Ovary (tissue), 7 donors: ENCODE measurements at regions not wholly inside any gene's neighbourhood (a gene's known extent, or its start where the extent isn't known, plus 50 kb on each side); places are given as distances from the start of the nearest gene placed in this dataset.
A peak's percentile ranks its signal among the peaks of the same experiment; 100 is the strongest.
"Not testable (repeated sequence)": the region's sequence is repeated elsewhere in the genome, so short reads cannot be mapped to it uniquely, and the experiment has no call there.

ENCODE experiments used
- DNase-seq, 5 donors: peaks; one replicate each; pipeline ENCODE4 v3.0.0-alpha.2; 2019 to 2020
- H3K27ac ChIP-seq, 2 donors: fragments of 200-600 bp; one replicate each; pipeline versions ENCODE4 v1.5.1 to v1.8.0; 2019 to 2022
- H3K27me3 ChIP-seq: fragments of 200-600 bp; one replicate; pipeline ENCODE4 v1.8.0; 2022
- H3K36me3 ChIP-seq: fragments of 200-600 bp; sonication (generic); one replicate; pipeline ENCODE4 v1.5.1; 2019
- H3K4me1 ChIP-seq: one replicate; pipeline ENCODE4 v1.8.1; 2013; ENCODE audit warnings: mild to moderate bottlenecking, moderate library complexity; ENCODE audit not compliant: insufficient read depth
- H3K4me3 ChIP-seq: fragments of 200-600 bp; sonication (generic); one replicate; pipeline ENCODE4 v1.5.1; 2017
- H3K9me3 ChIP-seq, 2 donors: fragments of 200-600 bp in 1 of 2; sonication (generic) in 1 of 2; one replicate each; pipeline versions ENCODE4 v1.5.1 to v1.8.1; 2013 to 2019; ENCODE audit warnings: mild to moderate bottlenecking in 1 of 2, moderate library complexity in 1 of 2
- POLR2A ChIP-seq: fragments of 450-650 bp; IDR thresholded peaks from one replicate; pipeline ENCODE4 v1.6.1; 2017; ENCODE audit warnings: antibody characterized with exemption, mild to moderate bottlenecking, moderate library complexity
- WGBS, 3 donors: extraction: QIAGEN DNeasy Blood & Tissue Kit in 1 of 3; methylation state at CpG; one replicate each; pipeline versions ENCODE4 v1.1.5 to v1.1.7; 2013 to 2017; 5-methylcytosine and 5-hydroxymethylcytosine counted together
- intact Hi-C, 4 donors: fragments of 100-400 bp; cut with DNase I; formaldehyde crosslinking; loops; one replicate each; pipeline versions ENCODE4 v1.11.0 to v1.15.1; 2022 to 2023
- donor health status: DM: no; HTN: no; CAD: no; lungs with moderate emphysema.
- donor health status: DM: no; HTN: no; CAD: no.
- donor health status: Bipolar disorder and iron deficiency.
- donor health status: DM: no; HTN: no; CAD: no.
- donor health status: DM: yes; HTN: yes; CAD: no.

DNA sequence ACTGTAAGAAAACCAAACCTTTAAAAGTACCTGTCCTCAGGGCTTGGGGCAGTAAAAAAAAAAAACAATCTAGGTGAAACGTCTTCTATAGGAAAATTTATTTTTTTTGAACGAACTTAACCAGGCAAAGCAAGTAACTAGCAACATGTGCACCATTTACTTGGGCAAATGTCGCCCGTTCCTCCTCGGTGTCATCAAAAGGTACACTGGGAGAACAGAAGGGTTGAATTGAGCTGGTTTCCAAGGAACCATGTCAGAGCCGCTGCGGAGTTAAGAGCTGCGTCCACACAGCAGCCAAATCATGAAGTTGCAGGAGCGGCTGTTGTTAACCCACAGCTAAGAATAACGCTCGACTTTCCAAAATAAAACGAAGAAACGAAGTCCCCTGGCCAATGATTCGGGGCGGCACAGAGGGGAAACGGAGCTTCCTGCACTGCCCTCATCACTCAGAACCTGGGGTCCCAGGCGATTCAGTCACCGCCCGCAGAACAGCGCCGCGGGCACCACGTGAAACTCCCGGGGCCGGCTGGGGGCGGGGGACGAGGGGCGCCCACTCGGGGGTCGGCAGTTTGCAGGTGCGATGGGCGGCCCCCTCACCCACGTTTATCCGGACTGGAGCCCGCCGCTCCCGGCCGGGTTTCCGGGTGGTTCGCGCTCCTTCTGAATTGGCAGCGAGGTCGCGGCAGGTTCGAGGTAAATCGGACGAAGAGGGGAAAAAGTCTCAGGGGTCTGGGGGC, 53.6 kb upstream of the PLGLB1 start:
- H3K4me3 ChIP-seq, result peak overlapping the region; percentile 65
- H3K36me3 ChIP-seq, intact Hi-C loops, H3K9me3 ChIP-seq, H3K4me1 ChIP-seq, H3K27me3 ChIP-seq: not testable (repeated sequence)
- WGBS, 3 donors, result 0 to 1% (median 1%) methylated on average over 16 to 43 of the region's 47 CpGs
- peak overlapping the region; percentile 16 to 91 for H3K27ac ChIP-seq
- peak; percentile 11 to 51 (median 24) for DNase-seq

- H3K27me3 ChIP-seq, H3K9me3 ChIP-seq, H3K36me3 ChIP-seq, intact Hi-C loops, H3K4me1 ChIP-seq: not testable (repeated sequence)
- H3K27ac ChIP-seq, result peak overlapping the region; percentile 16 to 91
- 1% methylated on average over 13 to 41 of the region's 64 CpGs; no CpG with 5 or more reads in 1 of the 3 donors for WGBS, 3 donors
- peak overlapping the region; percentile 65 for H3K4me3 ChIP-seq
- DNase-seq, result peak; percentile 44 to 71 (median 60)
Measured at GRCh38 chr2:87075791-87076252, 54.2 kb upstream of the PLGLB1 start.

- intact Hi-C loops, H3K36me3 ChIP-seq, H3K27me3 ChIP-seq, H3K9me3 ChIP-seq, H3K4me1 ChIP-seq: not testable (repeated sequence)
- TF ChIP-seq POLR2A, result peak; percentile 56
- Histone ChIP-seq H3K4me3 (peak overlapping the region; percentile 79), H3K27ac (peak overlapping the region; percentile 16 to 91)
- DNase-seq, result peak; percentile 92 to 94 (median 94)
- 0 to 1% (median 1%) methylated on average over 45 to 70 of the region's 84 CpGs for WGBS, 3 donors
Measured at GRCh38 chr2:87076253-87077123, 54.8 kb upstream of the PLGLB1 start.

GRCh38 chr2:87077124-87077446, 55.4 kb upstream of the PLGLB1 start:
- H3K27me3 ChIP-seq, H3K36me3 ChIP-seq, intact Hi-C loops, H3K9me3 ChIP-seq, DNase-seq, H3K4me1 ChIP-seq: not testable (repeated sequence)
- Histone ChIP-seq H3K27ac (peak overlapping the region; percentile 16 to 91), H3K4me3 (peak overlapping the region; percentile 79)
- WGBS, 3 donors, result 0% methylated on average over 1 to 2 of the region's 26 CpGs; no CpG with 5 or more reads in 1 of the 3 donors

- H3K36me3 ChIP-seq, intact Hi-C loops, H3K4me3 ChIP-seq, H3K4me1 ChIP-seq, H3K9me3 ChIP-seq, H3K27me3 ChIP-seq, DNase-seq, H3K27ac ChIP-seq: not testable (repeated sequence)
- WGBS, 3 donors, result no CpG with 5 or more reads among the region's 2 CpGs
Measured at GRCh38 chr2:87081727-87082126, 60.1 kb upstream of the PLGLB1 start.

- H3K27me3 ChIP-seq, H3K4me3 ChIP-seq, H3K27ac ChIP-seq, DNase-seq, intact Hi-C loops, H3K9me3 ChIP-seq, H3K4me1 ChIP-seq, H3K36me3 ChIP-seq: not testable (repeated sequence)
- WGBS, 3 donors, result 86 to 94% (median 93%) methylated on average over 6 of the region's 6 CpGs
Measured at GRCh38 chr2:87088079-87088478, 66.4 kb upstream of the PLGLB1 start.

- WGBS, 3 donors, result 17 to 45% (median 31%) methylated on average over 1 to 3 of the region's 5 CpGs
- H3K4me1 ChIP-seq, DNase-seq, H3K9me3 ChIP-seq, H3K4me3 ChIP-seq, H3K27me3 ChIP-seq, intact Hi-C loops, H3K27ac ChIP-seq, H3K36me3 ChIP-seq: not testable (repeated sequence)
Measured at GRCh38 chr2:87089401-87089800, 67.8 kb upstream of the PLGLB1 start.

GRCh38 chr2:87093252-87093651, 71.6 kb upstream of the PLGLB1 start:
- WGBS, 3 donors, result 80 to 83% methylated on average over 2 to 3 of the region's 7 CpGs; no CpG with 5 or more reads in 1 of the 3 donors

GRCh38 chr2:87093937-87094529, 72.4 kb upstream of the PLGLB1 start:
- H3K9me3 ChIP-seq, H3K27me3 ChIP-seq, DNase-seq, H3K36me3 ChIP-seq, intact Hi-C loops, H3K27ac ChIP-seq, H3K4me3 ChIP-seq, H3K4me1 ChIP-seq: not testable (repeated sequence)
- 18 to 31% (median 21%) methylated on average over 3 to 9 of the region's 12 CpGs for WGBS, 3 donors

More at GRCh38 chr2:87093252-87093651, 71.6 kb upstream of the PLGLB1 start:
- H3K27me3 ChIP-seq, DNase-seq, H3K27ac ChIP-seq, H3K36me3 ChIP-seq, H3K4me3 ChIP-seq, intact Hi-C loops, H3K9me3 ChIP-seq, H3K4me1 ChIP-seq: not testable (repeated sequence)

- H3K27ac ChIP-seq, intact Hi-C loops, H3K27me3 ChIP-seq, H3K9me3 ChIP-seq, H3K4me3 ChIP-seq, H3K4me1 ChIP-seq, DNase-seq, H3K36me3 ChIP-seq: not testable (repeated sequence)
Measured at GRCh38 chr2:87095804-87096203, 74.2 kb upstream of the PLGLB1 start.

DNA sequence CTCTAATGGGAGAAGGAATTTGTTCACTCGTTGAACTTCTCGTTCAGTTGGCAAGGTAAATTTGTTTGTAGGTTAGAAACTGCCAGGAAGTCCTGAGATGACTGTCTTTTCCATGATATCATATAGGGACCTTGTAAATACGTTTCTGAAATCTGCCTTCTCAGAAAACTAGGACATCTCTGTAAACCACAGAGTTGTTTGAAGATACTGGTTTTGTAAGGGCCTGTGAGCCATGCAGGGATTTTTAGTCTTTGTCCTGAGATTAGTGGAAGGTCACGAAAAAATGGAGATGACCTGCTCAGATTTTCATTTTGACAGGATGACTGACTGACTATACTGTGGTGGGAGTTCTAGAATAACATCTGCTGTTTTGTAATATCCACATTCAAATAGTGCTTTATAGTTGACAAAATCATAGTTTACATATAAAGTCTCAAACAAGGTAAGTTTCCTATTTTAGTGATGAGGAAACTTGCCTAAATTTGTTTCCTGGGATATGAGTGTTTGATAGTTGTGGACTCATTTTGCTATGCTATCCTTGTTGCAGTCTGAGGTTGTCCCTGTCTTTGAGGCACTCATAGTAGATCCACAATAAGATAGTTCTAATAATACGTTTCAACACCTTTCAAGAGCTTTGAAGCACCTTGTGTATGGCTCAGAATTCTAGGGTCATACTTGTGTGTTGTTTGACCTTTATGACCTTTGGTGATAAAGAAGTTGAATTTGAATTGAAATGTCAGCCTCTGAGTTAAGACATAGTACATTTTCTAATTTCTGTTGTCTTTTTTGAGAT, 107.3 kb upstream of the PLGLB1 start:
- H3K9me3 ChIP-seq, H3K4me1 ChIP-seq, H3K36me3 ChIP-seq, DNase-seq, H3K27ac ChIP-seq, H3K4me3 ChIP-seq, intact Hi-C loops, H3K27me3 ChIP-seq: not testable (repeated sequence)
- 60 to 71% (median 62%) methylated on average over 3 of the region's 5 CpGs for WGBS, 3 donors
